BLaER1 treated with 17β-estradiol and CSF1 and Interleukin-3, amounts not matched to agents 10 nM and 100 nM (cell line): ENCODE measurements at regions not wholly inside any gene's neighbourhood (a gene's known extent, or its start where the extent isn't known, plus 50 kb on each side); places are given as distances from the start of the nearest gene placed in this dataset.
"Not testable (repeated sequence)": the region's sequence is repeated elsewhere in the genome, so short reads cannot be mapped to it uniquely, and the experiment has no call there.

Experiments used
- H3K27ac ChIP-seq, 11 experiments: shearing (Covaris generic); formaldehyde crosslinking; 2 replicates each; pipeline ENCODE4 v1.8.1; 2022
- H3K27me3 ChIP-seq, 11 experiments: shearing (Covaris generic); formaldehyde crosslinking; 2 replicates each; pipeline ENCODE4 v1.8.1; 2022
- H3K36me3 ChIP-seq, 11 experiments: shearing (Covaris generic); formaldehyde crosslinking; 2 replicates each; pipeline ENCODE4 v1.8.1; 2022
- H3K4me1 ChIP-seq, 10 experiments: shearing (Covaris generic); formaldehyde crosslinking; 2 replicates each; pipeline ENCODE4 v1.8.1; 2022
- H3K4me2 ChIP-seq, 11 experiments: shearing (Covaris generic); formaldehyde crosslinking; 2 replicates each; pipeline ENCODE4 v1.8.1; 2022
- H3K4me3 ChIP-seq, 10 experiments: shearing (Covaris generic); formaldehyde crosslinking; 2 replicates each; pipeline ENCODE4 v1.8.1; 2022
- H3K9ac ChIP-seq, 11 experiments: shearing (Covaris generic); formaldehyde crosslinking; 2 replicates each; pipeline ENCODE4 v1.8.1; 2022
- H3K9me3 ChIP-seq, 11 experiments: shearing (Covaris generic); formaldehyde crosslinking; replicated peaks in 1 of 11; 2 replicates each; pipeline ENCODE4 v1.8.1; 2022
- H4K20me1 ChIP-seq, 11 experiments: shearing (Covaris generic); formaldehyde crosslinking; 2 replicates each; pipeline ENCODE4 v1.8.1; 2022
- Cebpa-rat ChIP-seq, 11 experiments: shearing (Covaris generic); IDR thresholded peaks; 2 replicates each; pipeline ENCODE4 v1.8.1; 2022

DNA sequence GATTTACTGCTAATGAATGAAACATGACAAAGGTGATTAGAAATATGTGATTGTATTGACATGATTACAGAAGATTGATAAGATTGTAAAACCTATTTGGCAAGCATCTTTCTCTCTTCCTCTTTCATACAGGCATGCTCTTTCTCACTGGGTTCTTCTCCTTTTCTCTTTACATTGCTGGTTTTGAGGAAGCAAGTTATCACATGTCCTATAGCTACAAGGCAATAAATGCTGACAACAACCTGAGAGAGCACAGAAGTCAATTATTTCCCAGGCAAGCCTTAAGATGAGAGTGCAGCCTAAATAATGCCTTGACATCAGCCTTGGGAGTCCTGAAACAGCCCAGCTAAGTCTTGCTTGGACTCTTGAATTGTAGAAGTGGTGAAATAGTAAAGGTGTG, 875.0 kb downstream of the SLITRK1 start:
- Histone ChIP-seq H3K4me3 (no peak overlapping the region), H3K27me3 (no peaks in the 10 kb centered on the region), H3K4me2 (peak overlapping the region in 2 of 11 experiments; percentile 42 to 52; a peak in 2 of 22 replicates), H4K20me1 (no peaks in the 10 kb centered on the region), H3K4me1 (peaks cover 0 to 12% (median 0%) of the 10 kb centered on the region in 10 experiments; a peak in 3 of 20 replicates), H3K9ac (no peak overlapping the region), H3K36me3 (no peaks in the 10 kb centered on the region), H3K9me3 (peaks cover 0 to 5% (median 0%) of the 10 kb centered on the region in 11 experiments; a peak in 1 of 22 replicates), H3K27ac (no peak overlapping the region)
- no peak for TF ChIP-seq Cebpa-rat (IDR thresholded peaks at IDR 0.05)

DNA sequence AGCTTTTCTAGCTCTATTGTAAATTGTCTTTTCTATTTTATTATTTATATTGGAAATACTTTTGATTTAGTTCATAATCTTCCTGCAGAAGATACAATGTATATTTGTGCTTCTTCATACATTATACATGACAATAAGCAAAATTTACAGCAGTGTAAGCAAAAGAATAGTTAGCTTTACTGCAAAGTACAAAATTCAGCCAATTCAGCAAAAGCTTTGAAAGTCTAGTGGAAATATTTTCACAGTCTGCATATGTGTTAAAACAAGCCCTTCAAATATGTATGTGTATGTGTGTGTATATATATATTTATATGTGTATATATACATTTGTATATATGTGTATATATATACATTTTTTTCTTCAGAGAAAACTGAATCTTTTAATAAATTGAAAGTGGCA, 879.1 kb downstream of the SLITRK1 start:
- peaks cover 0 to 4% (median 0%) of the 10 kb centered on the region in 11 experiments; a peak in 1 of 22 replicates for H3K9me3 ChIP-seq
- H3K36me3 ChIP-seq, result no peaks in the 10 kb centered on the region
- peaks cover 0 to 12% (median 0%) of the 10 kb centered on the region in 10 experiments; a peak in 3 of 20 replicates for H3K4me1 ChIP-seq
- H3K27ac ChIP-seq, result no peak overlapping the region
- H3K9ac ChIP-seq, result no peak overlapping the region
- H4K20me1 ChIP-seq, result no peaks in the 10 kb centered on the region
- TF ChIP-seq Cebpa-rat (IDR thresholded peaks at IDR 0.05), result no peak
- no peaks in the 10 kb centered on the region for H3K27me3 ChIP-seq
- no peak overlapping the region for H3K4me3 ChIP-seq
- H3K4me2 ChIP-seq, result no peak overlapping the region

DNA sequence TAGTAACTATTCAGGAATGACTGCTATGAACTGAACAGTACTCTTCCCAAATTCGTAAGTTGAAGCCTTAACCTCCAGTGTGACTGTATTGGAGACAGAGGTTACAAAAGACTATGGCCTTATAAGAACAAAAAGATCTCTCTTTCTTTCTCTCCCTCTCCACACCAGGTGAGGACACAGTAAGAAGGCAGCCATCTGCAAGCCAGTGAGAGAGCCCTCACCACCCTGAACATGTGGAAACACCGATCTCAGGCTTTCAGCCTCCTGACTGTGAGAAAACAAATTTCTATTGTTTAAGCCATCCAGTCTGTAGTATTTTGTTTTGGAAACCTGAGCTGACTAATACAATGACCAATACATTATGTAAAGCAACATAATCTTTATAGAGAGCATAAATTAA, 888.9 kb downstream of the SLITRK1 start:
- H3K4me2 ChIP-seq, result no peak overlapping the region
- H3K9ac ChIP-seq, result no peak overlapping the region
- peaks cover 0 to 8% (median 0%) of the 10 kb centered on the region in 10 experiments; a peak in 1 of 20 replicates for H3K4me1 ChIP-seq
- TF ChIP-seq Cebpa-rat (IDR thresholded peaks at IDR 0.05), result no peak
- no peak overlapping the region for H3K27ac ChIP-seq
- H3K27me3 ChIP-seq, result no peaks in the 10 kb centered on the region
- no peaks in the 10 kb centered on the region for H3K36me3 ChIP-seq
- H3K4me3 ChIP-seq, result no peak overlapping the region
- no peaks in the 10 kb centered on the region for H4K20me1 ChIP-seq
- H3K9me3 ChIP-seq, result no peaks in the 10 kb centered on the region

DNA sequence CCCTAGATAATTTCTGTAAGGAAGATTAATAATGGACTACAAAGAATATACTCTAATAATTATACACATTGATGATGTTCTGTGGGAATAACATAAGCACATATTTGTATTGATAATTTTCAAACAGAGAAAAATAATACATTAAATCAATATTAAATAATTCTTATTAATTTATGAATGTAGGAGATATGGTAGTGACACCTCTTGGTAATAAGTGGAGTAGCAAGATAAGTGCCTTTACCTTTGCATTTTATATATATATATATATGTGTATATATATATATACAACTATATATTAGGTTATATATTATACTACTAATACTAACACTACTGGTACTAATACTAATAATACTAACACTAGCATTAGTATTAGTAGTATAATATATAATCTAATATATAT, 905.8 kb downstream of the SLITRK1 start:
- Histone ChIP-seq H3K27me3 (no peaks in the 10 kb centered on the region), H3K9me3 (no peaks in the 10 kb centered on the region; a peak in 1 of 22 replicates), H4K20me1 (no peaks in the 10 kb centered on the region), H3K36me3 (no peaks in the 10 kb centered on the region), H3K4me1 (no peaks in the 10 kb centered on the region), H3K27ac (no peak overlapping the region), H3K9ac (no peak overlapping the region), H3K4me3 (no peak overlapping the region), H3K4me2 (no peak overlapping the region)
- TF ChIP-seq Cebpa-rat (IDR thresholded peaks at IDR 0.05), result no peak

DNA sequence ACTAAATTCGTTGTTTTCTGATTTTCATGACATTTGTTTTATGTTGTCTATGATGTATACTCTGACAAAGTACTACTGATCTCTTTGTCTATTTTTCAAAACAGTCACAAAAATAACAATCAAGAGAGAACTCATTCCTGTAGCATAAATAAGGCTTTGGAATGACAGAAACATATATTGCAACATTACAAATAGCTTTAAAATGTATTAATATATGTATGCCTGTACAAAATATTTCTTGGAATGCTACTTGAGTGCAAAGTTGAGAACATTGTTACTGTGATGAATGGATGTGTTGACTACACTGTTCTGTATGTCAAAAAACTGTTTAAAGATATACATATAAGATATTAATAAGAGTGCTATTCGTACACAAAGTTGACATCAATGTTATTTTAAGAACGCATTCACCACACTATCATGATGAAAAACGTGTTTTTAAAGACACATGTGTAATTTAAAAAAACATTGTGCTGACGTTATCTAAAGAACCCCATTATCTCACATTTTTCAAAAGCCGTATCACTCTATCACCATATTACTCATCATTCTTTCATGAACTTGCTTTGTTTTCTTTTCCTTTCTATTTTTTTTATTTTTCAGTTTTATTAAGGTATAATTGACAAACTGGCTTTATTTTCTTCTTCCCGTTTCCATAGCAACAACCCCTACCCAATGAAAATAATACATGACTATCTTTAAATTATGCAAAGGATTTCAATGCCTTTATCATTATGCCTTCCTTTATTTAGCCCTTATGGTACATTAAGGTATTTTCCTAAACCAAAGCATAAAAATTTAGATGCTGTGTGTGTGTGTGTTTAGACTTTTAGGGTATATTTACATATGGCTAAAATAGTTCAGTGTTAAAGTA, 918.8 kb downstream of the SLITRK1 start:
- TF ChIP-seq Cebpa-rat (IDR thresholded peaks at IDR 0.05), result no peak
- H3K9ac ChIP-seq, result no peak overlapping the region
- no peak overlapping the region for H3K4me2 ChIP-seq
- H3K27me3 ChIP-seq, result no peaks in the 10 kb centered on the region
- H3K27ac ChIP-seq, result no peak overlapping the region
- H3K4me1 ChIP-seq, result no peaks in the 10 kb centered on the region
- no peaks in the 10 kb centered on the region for H3K36me3 ChIP-seq
- no peaks in the 10 kb centered on the region for H4K20me1 ChIP-seq
- H3K9me3 ChIP-seq, result no peaks in the 10 kb centered on the region
- no peak overlapping the region for H3K4me3 ChIP-seq

DNA sequence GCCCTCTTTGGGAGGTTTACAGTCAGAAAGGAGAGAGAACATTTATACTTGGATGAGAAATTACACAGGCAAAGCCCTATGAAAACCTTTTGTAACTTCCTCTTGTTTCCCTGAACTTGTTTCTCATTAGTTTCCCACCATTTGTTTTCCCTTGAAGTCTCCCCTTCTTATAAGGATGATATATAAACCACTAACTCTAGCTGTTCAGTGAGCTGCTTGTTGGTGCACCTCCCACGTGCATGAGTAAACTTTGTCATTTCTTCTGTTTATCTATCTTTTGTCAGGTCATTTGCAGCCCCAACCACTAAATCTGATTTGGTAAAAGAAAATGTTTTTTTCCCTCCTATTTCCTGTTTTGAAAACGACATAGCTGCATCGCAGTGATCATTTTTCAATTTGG, 919.9 kb downstream of the SLITRK1 start:
- no peaks in the 10 kb centered on the region for H4K20me1 ChIP-seq
- no peaks in the 10 kb centered on the region for H3K36me3 ChIP-seq
- H3K4me3 ChIP-seq, result no peak overlapping the region
- TF ChIP-seq Cebpa-rat (IDR thresholded peaks at IDR 0.05), result no peak
- no peak overlapping the region for H3K9ac ChIP-seq
- no peaks in the 10 kb centered on the region for H3K9me3 ChIP-seq
- H3K27me3 ChIP-seq, result no peaks in the 10 kb centered on the region
- no peak overlapping the region for H3K4me2 ChIP-seq
- H3K27ac ChIP-seq, result no peak overlapping the region
- no peaks in the 10 kb centered on the region for H3K4me1 ChIP-seq

DNA sequence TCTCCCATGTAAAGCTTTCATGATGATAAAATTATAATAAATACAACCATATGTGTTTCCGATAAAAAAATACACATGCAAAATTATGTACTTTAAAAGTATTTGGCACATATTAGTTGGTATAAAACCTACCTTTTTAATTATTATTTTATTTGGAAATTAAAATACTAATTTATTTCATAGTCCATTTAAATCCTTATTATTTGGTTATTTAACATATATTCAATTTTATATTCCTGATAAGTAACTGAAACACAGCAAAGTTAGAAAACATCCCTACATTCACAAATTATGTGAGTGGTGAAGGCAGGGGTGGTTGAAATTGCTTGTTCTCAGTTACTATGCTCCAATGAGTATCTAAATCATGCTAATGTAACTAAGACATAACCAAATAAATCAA, 920.5 kb downstream of the SLITRK1 start:
- TF ChIP-seq Cebpa-rat (IDR thresholded peaks at IDR 0.05), result no peak
- H3K27ac ChIP-seq, result no peak overlapping the region
- H3K4me3 ChIP-seq, result no peak overlapping the region

DNA sequence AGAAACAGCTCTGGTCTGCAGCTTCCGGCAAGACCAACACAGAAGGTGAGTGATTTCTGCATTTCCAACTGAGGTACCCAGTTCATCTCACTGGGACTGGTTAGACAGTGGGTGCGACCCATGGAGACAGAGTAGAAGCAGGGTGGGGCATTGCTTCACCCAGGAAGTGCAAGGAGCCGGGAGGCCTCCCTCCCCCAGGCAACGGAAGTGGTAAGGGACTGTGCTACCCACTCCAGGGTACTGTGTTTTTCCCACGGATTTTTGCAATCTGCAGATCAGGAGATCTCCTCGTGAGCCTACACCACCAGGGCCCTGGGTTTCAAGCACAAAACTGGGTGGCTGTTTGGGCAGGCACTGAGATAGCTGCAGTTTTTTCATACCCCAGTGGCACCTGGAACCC, 929.9 kb downstream of the SLITRK1 start:
- not testable (repeated sequence) for H3K4me2 ChIP-seq, H3K4me1 ChIP-seq, H3K27me3 ChIP-seq, H3K36me3 ChIP-seq, H3K4me3 ChIP-seq, H3K27ac ChIP-seq, H4K20me1 ChIP-seq, H3K9me3 ChIP-seq, H3K9ac ChIP-seq

More for the DNA sequence above, 920.5 kb downstream of the SLITRK1 start:
- Histone ChIP-seq H3K36me3 (no peaks in the 10 kb centered on the region), H3K27me3 (no peaks in the 10 kb centered on the region), H3K9me3 (no peaks in the 10 kb centered on the region), H3K9ac (no peak overlapping the region), H4K20me1 (no peaks in the 10 kb centered on the region), H3K4me1 (no peaks in the 10 kb centered on the region), H3K4me2 (no peak overlapping the region)

DNA sequence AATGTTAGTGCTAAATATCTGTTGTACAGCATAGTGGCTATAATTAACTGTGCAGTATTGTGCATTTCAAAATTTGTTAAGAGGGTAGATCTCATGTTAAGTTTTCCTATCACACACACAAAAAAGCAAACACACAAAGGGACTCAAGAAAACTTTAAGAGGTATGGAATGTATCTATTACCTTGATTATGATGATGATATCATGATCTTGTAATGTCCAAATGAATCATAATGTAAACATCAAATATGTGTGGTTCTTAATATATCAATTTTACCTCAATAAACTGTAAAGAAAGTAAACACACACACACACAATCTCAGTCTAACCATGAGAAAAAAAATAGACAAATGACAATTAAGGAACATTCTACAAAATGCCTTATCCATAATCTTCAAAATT, 934.6 kb downstream of the SLITRK1 start:
- H3K4me1 ChIP-seq, result no peaks in the 10 kb centered on the region
- H3K9ac ChIP-seq, result no peak overlapping the region
- no peak overlapping the region for H3K4me3 ChIP-seq
- H3K27me3 ChIP-seq, result no peaks in the 10 kb centered on the region
- no peak overlapping the region for H3K4me2 ChIP-seq
- no peaks in the 10 kb centered on the region for H3K9me3 ChIP-seq
- TF ChIP-seq Cebpa-rat (IDR thresholded peaks at IDR 0.05), result no peak
- H4K20me1 ChIP-seq, result no peaks in the 10 kb centered on the region
- H3K27ac ChIP-seq, result no peak overlapping the region
- no peaks in the 10 kb centered on the region for H3K36me3 ChIP-seq

DNA sequence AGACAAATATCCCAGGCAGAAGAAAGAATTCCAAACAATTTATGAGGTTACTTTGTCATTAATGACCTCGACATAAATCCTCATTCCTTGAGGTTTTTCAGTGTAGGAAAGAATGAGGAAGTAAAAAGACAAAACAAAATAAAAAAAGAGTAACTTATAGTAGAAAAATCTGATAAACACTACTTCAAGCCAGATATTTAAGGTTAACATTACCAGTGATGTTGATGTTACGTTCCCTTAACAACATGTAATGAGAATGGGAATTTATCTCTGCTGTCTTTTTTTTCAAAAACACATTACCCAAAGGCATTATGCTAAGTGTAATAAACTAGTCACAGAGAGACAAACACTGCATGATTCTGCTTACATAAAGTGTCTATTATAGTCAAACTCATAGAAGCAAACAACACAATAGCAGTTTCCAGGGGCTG, 935.1 kb downstream of the SLITRK1 start:
- H3K4me2 ChIP-seq, result no peak overlapping the region

More for the DNA sequence above, 935.1 kb downstream of the SLITRK1 start:
- Histone ChIP-seq H3K27me3 (no peaks in the 10 kb centered on the region), H3K4me3 (no peak overlapping the region), H3K9ac (no peak overlapping the region), H3K36me3 (no peaks in the 10 kb centered on the region), H3K9me3 (no peaks in the 10 kb centered on the region), H4K20me1 (no peaks in the 10 kb centered on the region), H3K27ac (no peak overlapping the region), H3K4me1 (no peaks in the 10 kb centered on the region)
- TF ChIP-seq Cebpa-rat (IDR thresholded peaks at IDR 0.05), result no peak
